Upper lobe of left lung (tissue), 4 donors: ENCODE measurements at regions not wholly inside any gene's neighbourhood (a gene's known extent, or its start where the extent isn't known, plus 50 kb on each side); places are given as distances from the start of the nearest gene placed in this dataset.

Experiments
- CTCF ChIP-seq, 6 experiments: fragments of 450-650 bp in 4 of 6; fragments of 200-600 bp in 2 of 6; sonication (generic) in 2 of 6; IDR thresholded peaks; one replicate each; pipeline ENCODE4 v1.5.1; 2016 to 2019; ENCODE audit warnings: antibody characterized with exemption in 6 of 6
- EP300 ChIP-seq, 4 donors: sonication (generic); formaldehyde crosslinking; IDR thresholded peaks; one replicate each; pipeline ENCODE4 v1.5.1; 2017; ENCODE audit warnings: antibody characterized with exemption in 4 of 4, control low read depth in 2 of 4
- POLR2A ChIP-seq, 4 donors: fragments of 450-650 bp; IDR thresholded peaks; one replicate each; pipeline ENCODE4 v1.5.1; 2016 to 2017; ENCODE audit warnings: antibody characterized with exemption in 4 of 4, mild to moderate bottlenecking in 2 of 4
- POLR2AphosphoS5 ChIP-seq, 2 donors: sonication (generic); formaldehyde crosslinking; IDR thresholded peaks; one replicate each; pipeline ENCODE4 v1.5.1; 2017; ENCODE audit warnings: antibody characterized with exemption in 2 of 2

GRCh38 chr16:49095539-49095938 lies 186.1 kb downstream of the CBLN1 start:
- TF ChIP-seq CTCF (IDR thresholded peaks at IDR 0.05): no peak
- TF ChIP-seq POLR2AphosphoS5 (IDR thresholded peaks at IDR 0.05): no peak
- TF ChIP-seq EP300 (IDR thresholded peaks at IDR 0.05): no peak
- no peak for TF ChIP-seq POLR2A (IDR thresholded peaks at IDR 0.05)
